Caco-2 (cell line): ENCODE measurements at regions not wholly inside any gene's neighbourhood (a gene's known extent, or its start where the extent isn't known, plus 50 kb on each side); places are given as distances from the start of the nearest gene placed in this dataset.

ENCODE experiments used
- BruUV-seq: library from RNA; stranded (reverse); fragments of 400-500 nt; replicated peaks from 2 replicates; lab custom pipeline; 2021; lab: Mats Ljungman, UMichigan
- CTCF ChIA-PET: fragments of 300-600 bp; sonication (Branson Sonifier 250); formaldehyde crosslinking; loops from one replicate; lab custom pipeline; 2022; ENCODE audit warnings: antibody characterized with exemption; lab: Charles Lee
- POLR2A ChIA-PET: fragments of 300-600 bp; sonication (Branson Sonifier 250); formaldehyde crosslinking; loops from one replicate; lab custom pipeline; 2022; ENCODE audit warnings: antibody characterized with exemption; lab: Charles Lee
- DNase-seq, 2 experiments: peaks; one replicate each; pipeline versions ENCODE4 v3.0.0 to v3.0.0-alpha.2; 2020 to 2022
- H3K27me3 ChIP-seq: replicated peaks from 2 replicates; pipeline ENCODE4 v1.6.0; 2011; ENCODE audit warnings: low read length; ENCODE audit not compliant: control insufficient read depth, insufficient read depth
- H3K36me3 ChIP-seq: 2 replicates; pipeline ENCODE4 v1.5.1; 2011; ENCODE audit warnings: low read length; ENCODE audit not compliant: control insufficient read depth, insufficient read depth
- H3K4me1 ChIP-seq: fragments of 250-450 bp; sonication (Bioruptor Pico); 2 replicates; pipeline ENCODE4 v1.5.1; 2020; ENCODE audit warnings: mild to moderate bottlenecking
- H3K4me3 ChIP-seq: 2 replicates; pipeline ENCODE4 v1.5.1; 2011; ENCODE audit warnings: low read depth, mild to moderate bottlenecking, control low read depth, low read length
- H3K9me3 ChIP-seq: fragments of 250-450 bp; sonication (Bioruptor Pico); 2 replicates; pipeline ENCODE4 v1.5.1; 2020; ENCODE audit warnings: mild to moderate bottlenecking, moderate library complexity
- H3K27ac Mint-ChIP-seq: one replicate; pipeline ENCODE4 v1.8.0; 2022; ENCODE audit warnings: mixed read lengths; ENCODE audit not compliant: unreplicated experiment
- H3K27me3 Mint-ChIP-seq: one replicate; pipeline ENCODE4 v1.8.0; 2022; ENCODE audit warnings: mixed read lengths; ENCODE audit not compliant: insufficient read depth, unreplicated experiment
- H3K36me3 Mint-ChIP-seq: one replicate; pipeline ENCODE4 v1.8.0; 2022; ENCODE audit warnings: mild to moderate bottlenecking, mixed read lengths; ENCODE audit not compliant: insufficient read depth, unreplicated experiment
- H3K4me1 Mint-ChIP-seq: one replicate; pipeline ENCODE4 v1.8.0; 2022; ENCODE audit warnings: low read depth, mixed read lengths; ENCODE audit not compliant: unreplicated experiment
- H3K4me3 Mint-ChIP-seq: one replicate; pipeline ENCODE4 v1.8.0; 2022; ENCODE audit warnings: mild to moderate bottlenecking, moderate library complexity, mixed read lengths; ENCODE audit not compliant: unreplicated experiment
- H3K9me3 Mint-ChIP-seq: one replicate; pipeline ENCODE4 v1.8.0; 2022; ENCODE audit warnings: mixed read lengths; ENCODE audit not compliant: unreplicated experiment
- intact Hi-C: fragments of 100-400 bp; cut with micrococcal nuclease; formaldehyde crosslinking; loops from one replicate; pipeline ENCODE4 v1.10.0; 2022; ENCODE audit not compliant: unreplicated experiment
- TF ChIP-seq, protein P1 (sequence below), 2 experiments: fragments of 200-600 bp in 1 of 2; IDR thresholded peaks; 1 replicate in 1 of 2; 2 replicates in 1 of 2; pipeline versions ENCODE4 v1.5.1 to v1.8.0; 2011 to 2022; ENCODE audit warnings: antibody characterized with exemption in 1 of 2, control low read depth in 1 of 2, inconsistent platforms in 1 of 2, low read depth in 1 of 2, low read length in 1 of 2, mild to moderate bottlenecking in 1 of 2, moderate library complexity in 1 of 2; ENCODE audit not compliant: insufficient read depth in 1 of 2, severe bottlenecking in 1 of 2, unreplicated experiment in 1 of 2

DNA sequence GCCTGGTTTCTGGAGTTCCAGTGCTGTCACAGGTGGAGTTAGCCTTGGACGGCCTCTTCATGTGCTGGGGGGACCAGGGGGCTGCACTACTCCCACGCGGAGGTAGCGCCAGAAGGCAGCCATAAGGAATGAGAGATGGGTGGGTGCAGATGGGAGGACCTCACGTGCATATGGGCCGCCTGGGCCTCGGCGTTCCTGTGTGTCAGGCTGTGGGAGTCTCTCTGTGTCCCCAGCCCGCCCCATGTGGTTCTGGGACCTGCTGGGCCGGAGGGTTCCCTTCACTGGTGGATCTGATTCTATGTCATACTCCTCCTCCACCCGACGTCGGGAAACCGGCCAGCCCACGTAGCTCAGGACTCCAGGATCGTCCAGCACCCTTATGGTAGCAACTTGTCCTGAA is 149.0 kb upstream of the SOX1 start:
- H3K36me3 Mint-ChIP-seq = no peaks in the 10 kb centered on the region
- H3K4me1 Mint-ChIP-seq = no peaks in the 10 kb centered on the region
- Histone ChIP-seq H3K4me1 (no peaks in the 10 kb centered on the region), H3K9me3 (no peaks in the 10 kb centered on the region), H3K4me3 (no peak overlapping the region), H3K36me3 (no peaks in the 10 kb centered on the region), H3K27me3 (no peaks in the 10 kb centered on the region)
- CTCF ChIA-PET = no interaction called here
- TF ChIP-seq, protein P1, sequence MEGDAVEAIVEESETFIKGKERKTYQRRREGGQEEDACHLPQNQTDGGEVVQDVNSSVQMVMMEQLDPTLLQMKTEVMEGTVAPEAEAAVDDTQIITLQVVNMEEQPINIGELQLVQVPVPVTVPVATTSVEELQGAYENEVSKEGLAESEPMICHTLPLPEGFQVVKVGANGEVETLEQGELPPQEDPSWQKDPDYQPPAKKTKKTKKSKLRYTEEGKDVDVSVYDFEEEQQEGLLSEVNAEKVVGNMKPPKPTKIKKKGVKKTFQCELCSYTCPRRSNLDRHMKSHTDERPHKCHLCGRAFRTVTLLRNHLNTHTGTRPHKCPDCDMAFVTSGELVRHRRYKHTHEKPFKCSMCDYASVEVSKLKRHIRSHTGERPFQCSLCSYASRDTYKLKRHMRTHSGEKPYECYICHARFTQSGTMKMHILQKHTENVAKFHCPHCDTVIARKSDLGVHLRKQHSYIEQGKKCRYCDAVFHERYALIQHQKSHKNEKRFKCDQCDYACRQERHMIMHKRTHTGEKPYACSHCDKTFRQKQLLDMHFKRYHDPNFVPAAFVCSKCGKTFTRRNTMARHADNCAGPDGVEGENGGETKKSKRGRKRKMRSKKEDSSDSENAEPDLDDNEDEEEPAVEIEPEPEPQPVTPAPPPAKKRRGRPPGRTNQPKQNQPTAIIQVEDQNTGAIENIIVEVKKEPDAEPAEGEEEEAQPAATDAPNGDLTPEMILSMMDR (IDR thresholded peaks at IDR 0.05; ENCODE audit: insufficient read depth in 1 of 2, low read depth in 1 of 2, low read length in 1 of 2, severe bottlenecking in 1 of 2, unreplicated experiment in 1 of 2) = no peak
- H3K9me3 Mint-ChIP-seq = no peaks in the 10 kb centered on the region
- intact Hi-C loops = no loop called here
- H3K27ac Mint-ChIP-seq = no peak overlapping the region
- H3K4me3 Mint-ChIP-seq = no peak overlapping the region
- POLR2A ChIA-PET = no interaction called here
- no TSS peak for BruUV-seq
- peaks cover 42% of the 10 kb centered on the region for H3K27me3 Mint-ChIP-seq
- no peak for DNase-seq

DNA sequence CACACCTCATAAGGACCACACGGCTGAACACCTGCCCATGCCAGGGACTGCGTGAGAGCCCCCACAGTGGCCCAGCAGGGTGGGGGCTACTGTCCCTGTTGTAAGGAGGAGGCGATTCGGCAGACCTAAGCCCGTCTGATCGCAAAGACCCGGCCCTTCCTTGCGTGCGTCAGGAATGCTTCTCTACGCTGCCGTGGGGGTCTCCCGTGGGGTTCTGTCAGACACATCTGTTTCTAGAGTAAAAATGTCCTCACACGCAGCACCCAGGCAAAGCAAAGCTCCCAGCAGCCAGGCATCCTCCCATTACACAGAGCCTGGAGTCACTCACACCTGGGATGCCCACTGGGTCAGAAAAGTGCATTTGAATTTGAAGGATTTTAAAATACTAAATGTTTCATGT is 147.7 kb upstream of the SOX1 start:
- no peaks in the 10 kb centered on the region for H3K9me3 Mint-ChIP-seq
- ChIA-PET POLR2A (no interaction called here), CTCF (no interaction called here)
- H3K4me1 ChIP-seq = no peaks in the 10 kb centered on the region
- no peaks in the 10 kb centered on the region for H3K4me1 Mint-ChIP-seq
- TF ChIP-seq, protein P1 (IDR thresholded peaks at IDR 0.05; ENCODE audit: insufficient read depth in 1 of 2, low read depth in 1 of 2, low read length in 1 of 2, severe bottlenecking in 1 of 2, unreplicated experiment in 1 of 2) = no peak
- no peak overlapping the region for H3K4me3 ChIP-seq
- no peaks in the 10 kb centered on the region for H3K36me3 Mint-ChIP-seq
- no peaks in the 10 kb centered on the region for H3K36me3 ChIP-seq
- intact Hi-C loops = no loop called here
- no peak overlapping the region for H3K27ac Mint-ChIP-seq
- no peaks in the 10 kb centered on the region for H3K9me3 ChIP-seq
- DNase-seq = no peak
- H3K4me3 Mint-ChIP-seq = no peak overlapping the region
- BruUV-seq = no TSS peak
- peaks cover 40% of the 10 kb centered on the region for H3K27me3 Mint-ChIP-seq
- no peaks in the 10 kb centered on the region for H3K27me3 ChIP-seq

DNA sequence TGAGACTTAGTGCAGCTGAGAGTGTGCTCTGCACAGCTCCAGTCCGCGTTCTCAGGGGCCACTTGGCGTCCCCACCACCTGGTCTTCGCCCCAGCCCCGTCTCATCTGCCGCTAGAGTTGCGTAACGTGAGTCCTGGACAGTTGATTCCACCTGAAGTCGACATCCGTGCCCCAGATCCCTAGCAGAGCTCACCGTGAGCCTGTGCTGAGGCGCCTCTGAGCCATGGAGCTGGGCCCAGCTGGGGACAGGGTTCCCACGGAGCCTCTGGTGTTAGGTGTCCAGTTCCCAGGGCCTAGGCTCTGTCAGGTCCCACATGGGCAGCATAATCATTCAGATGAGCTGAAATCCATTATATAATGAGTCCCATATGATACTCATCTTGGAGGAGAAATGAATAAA is 147.1 kb upstream of the SOX1 start:
- H3K4me3 ChIP-seq = no peak overlapping the region
- ChIA-PET POLR2A (no interaction called here), CTCF (no interaction called here)
- no peaks in the 10 kb centered on the region for H3K36me3 ChIP-seq
- no peaks in the 10 kb centered on the region for H3K36me3 Mint-ChIP-seq
- H3K4me1 Mint-ChIP-seq = no peaks in the 10 kb centered on the region
- H3K4me3 Mint-ChIP-seq = no peak overlapping the region
- H3K27me3 Mint-ChIP-seq = peaks cover 40% of the 10 kb centered on the region
- H3K27ac Mint-ChIP-seq = no peak overlapping the region
- no peaks in the 10 kb centered on the region for H3K9me3 Mint-ChIP-seq
- no peaks in the 10 kb centered on the region; the same call in 1 of the 2 replicates for H3K27me3 ChIP-seq
- intact Hi-C loops = no loop called here
- no peak for DNase-seq
- H3K4me1 ChIP-seq = no peaks in the 10 kb centered on the region
- no peaks in the 10 kb centered on the region for H3K9me3 ChIP-seq
- TF ChIP-seq, protein P1 (IDR thresholded peaks at IDR 0.05; ENCODE audit: insufficient read depth in 1 of 2, low read depth in 1 of 2, low read length in 1 of 2, severe bottlenecking in 1 of 2, unreplicated experiment in 1 of 2) = no peak
- BruUV-seq = no TSS peak
